ENCODE measurements at regions not wholly inside any gene's neighbourhood (a gene's known extent, or its start where the extent isn't known, plus 50 kb on each side); places are given as distances from the start of the nearest gene placed in this dataset.

DNA sequence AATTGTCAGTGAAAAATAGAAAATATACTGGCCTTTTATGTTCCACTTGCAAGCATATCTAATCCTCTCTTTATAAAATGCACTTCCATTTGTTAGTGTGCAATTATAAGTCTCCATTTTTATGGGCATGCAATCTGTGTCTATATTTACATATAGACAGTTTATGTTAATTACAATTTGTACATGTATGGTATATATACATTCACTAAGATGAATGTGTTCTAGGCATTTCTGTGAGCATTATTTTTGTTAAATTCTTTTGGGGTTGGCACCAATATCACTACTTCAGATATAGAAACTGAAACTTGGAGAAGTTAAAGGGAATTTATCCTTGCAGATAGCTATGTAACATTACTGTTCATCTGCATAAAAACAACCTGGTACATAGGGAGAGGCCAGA is 470.8 kb upstream of the LMO3 start:
- TF ChIP-seq ZNF138 (CRISPR knock-in tag; conservative IDR thresholded peaks at IDR 0.05): no peak
- TF ChIP-seq CTCF (IDR thresholded peaks at IDR 0.05): no peak
- TF ChIP-seq RELA (CRISPR knock-in tag; IDR thresholded peaks at IDR 0.05; ENCODE audit: borderline replicate concordance): no peak
- TF ChIP-seq USF2 (CRISPR knock-in tag; IDR thresholded peaks at IDR 0.05): no peak
- no peak for TF ChIP-seq NR2C2 (CRISPR knock-in tag; IDR thresholded peaks at IDR 0.05)
- no peak for TF ChIP-seq ZNF263 (CRISPR knock-in tag; IDR thresholded peaks at IDR 0.05; ENCODE audit: low read depth)
- no peak for TF ChIP-seq ATF2 (CRISPR knock-in tag; IDR thresholded peaks at IDR 0.05; ENCODE audit: borderline replicate concordance, low read depth)
- no peak for TF ChIP-seq FOXK1 (CRISPR knock-in tag; IDR thresholded peaks at IDR 0.05)
